A673 (cell line): ENCODE measurements at regions not wholly inside any gene's neighbourhood (a gene's known extent, or its start where the extent isn't known, plus 50 kb on each side); places are given as distances from the start of the nearest gene placed in this dataset.

Experiments
- CTCF ChIP-seq: fragments of 300-800, 200-600 bp; sonication (generic); conservative IDR thresholded peaks from 2 replicates; pipeline ENCODE4 v1.5.1; 2017; ENCODE audit warnings: low read depth, mild to moderate bottlenecking, antibody characterized with exemption, low read length, moderate library complexity, mixed read lengths
- EZH2 ChIP-seq: fragments of 200-600 bp; sonication (generic); IDR thresholded peaks from 2 replicates; pipeline ENCODE4 v1.6.1; 2017; ENCODE audit warnings: borderline replicate concordance, low read depth, mild to moderate bottlenecking, mixed read lengths, antibody characterized with exemption, low read length; ENCODE audit not compliant: poor library complexity, severe bottlenecking

GRCh38 chr10:120715171-120715570 is 136.0 kb upstream of the WDR11 start:
- TF ChIP-seq CTCF (no peak), EZH2 (no peak)
